PFSK-1 (cell line): ENCODE measurements at regions not wholly inside any gene's neighbourhood (a gene's known extent, or its start where the extent isn't known, plus 50 kb on each side); places are given as distances from the start of the nearest gene placed in this dataset.

Experiments used
- FOXP2 ChIP-seq: optimal IDR thresholded peaks from 2 replicates; pipeline ENCODE3; 2011; ENCODE audit warnings: borderline replicate concordance, control low read depth, inconsistent platforms; ENCODE audit not compliant: insufficient read depth; ENCODE audit errors: extremely low read length, extremely low read depth
- POLR2AphosphoS5 ChIP-seq: IDR thresholded peaks from 2 replicates; pipeline ENCODE4 v1.6.1; 2012; ENCODE audit warnings: low read depth, mild to moderate bottlenecking, control low read depth, low read length, moderate library complexity
- REST ChIP-seq, 2 experiments: IDR thresholded peaks; 2 replicates each; pipeline versions ENCODE4 v1.6.1 to v1.8.0; 2011 to 2012; ENCODE audit warnings: low read depth in 2 of 2, low read length in 2 of 2, control low read depth in 1 of 2, inconsistent platforms in 1 of 2, mild to moderate bottlenecking in 1 of 2, moderate library complexity in 1 of 2; ENCODE audit not compliant: insufficient read depth in 1 of 2
- SIN3A ChIP-seq: IDR thresholded peaks from 2 replicates; pipeline ENCODE4 v1.6.1; 2012; ENCODE audit warnings: mild to moderate bottlenecking, low read length, moderate library complexity, borderline replicate concordance; ENCODE audit not compliant: insufficient read depth
- TAF1 ChIP-seq: IDR thresholded peaks from 2 replicates; pipeline ENCODE4 v1.6.1; 2012; ENCODE audit warnings: low read length, control low read depth, borderline replicate concordance; ENCODE audit not compliant: insufficient read depth

GRCh38 chr6:154625721-154626120 lies 107.5 kb upstream of the SCAF8 start:
- TF ChIP-seq TAF1, result no peak
- TF ChIP-seq POLR2AphosphoS5, result no peak
- TF ChIP-seq FOXP2, result no peak
- no peak for TF ChIP-seq REST (IDR thresholded peaks at IDR 0.05; ENCODE audit: insufficient read depth in 1 of 2, low read depth in 2 of 2, low read length in 2 of 2)
- TF ChIP-seq SIN3A, result no peak

GRCh38 chr6:154629127-154629526 lies 104.1 kb upstream of the SCAF8 start:
- TF ChIP-seq FOXP2 (no peak), REST (IDR thresholded peaks at IDR 0.05; ENCODE audit: insufficient read depth in 1 of 2, low read depth in 2 of 2, low read length in 2 of 2) (no peak), POLR2AphosphoS5 (no peak), TAF1 (no peak), SIN3A (no peak)

- TF ChIP-seq SIN3A, result no peak
These were observed 101.1 kb upstream of the SCAF8 start for GRCh38 chr6:154632119-154632518.

GRCh38 chr6:154637392-154637791 lies 95.8 kb upstream of the SCAF8 start:
- TF ChIP-seq FOXP2 (no peak), POLR2AphosphoS5 (no peak), REST (IDR thresholded peaks at IDR 0.05; ENCODE audit: insufficient read depth in 1 of 2, low read depth in 2 of 2, low read length in 2 of 2) (no peak), SIN3A (no peak)

GRCh38 chr6:154638369-154638768 lies 94.8 kb upstream of the SCAF8 start:
- TF ChIP-seq SIN3A (no peak), TAF1 (no peak), FOXP2 (no peak)

GRCh38 chr6:154648188-154648887 lies 84.9 kb upstream of the SCAF8 start:
- TF ChIP-seq SIN3A, result no peak
- TF ChIP-seq REST (IDR thresholded peaks at IDR 0.05; ENCODE audit: insufficient read depth in 1 of 2, low read depth in 2 of 2, low read length in 2 of 2), result no peak
- no peak for TF ChIP-seq TAF1
- TF ChIP-seq FOXP2, result no peak
